ENCODE measurements at regions not wholly inside any gene's neighbourhood (a gene's known extent, or its start where the extent isn't known, plus 50 kb on each side); places are given as distances from the start of the nearest gene placed in this dataset.

DNA sequence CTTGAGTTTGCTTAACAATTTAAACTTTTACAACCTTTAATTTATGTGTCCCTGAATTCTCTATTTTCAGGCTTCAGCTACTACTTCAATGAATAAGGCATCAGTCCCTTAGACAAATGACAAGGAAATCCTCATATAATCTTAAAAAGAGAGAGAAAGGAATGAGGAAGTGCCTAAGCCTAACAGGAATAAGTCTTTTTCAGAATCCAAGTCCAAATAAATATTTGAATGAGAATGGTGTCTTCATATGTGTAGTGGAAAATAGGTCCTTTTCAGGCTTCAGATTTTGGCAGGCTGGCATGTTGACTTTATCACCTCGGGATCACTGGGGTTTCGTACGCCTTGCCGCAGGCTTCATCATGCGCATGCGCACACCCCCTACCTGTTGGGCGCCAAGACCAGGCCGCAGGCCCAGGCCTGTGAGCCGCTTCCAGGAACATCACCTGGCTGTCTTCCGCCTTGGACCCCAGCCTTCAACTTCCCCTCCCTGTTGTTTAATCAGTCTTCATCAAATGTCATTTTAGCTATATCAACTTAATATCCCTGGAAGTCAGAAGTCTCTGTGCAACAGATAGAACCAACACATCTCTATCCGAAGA, 334.5 kb downstream of the SOX2 start:
- no peak for FAIRE-seq
- DNase-seq (ENCODE audit: insufficient read length, low spot score): no peak

DNA sequence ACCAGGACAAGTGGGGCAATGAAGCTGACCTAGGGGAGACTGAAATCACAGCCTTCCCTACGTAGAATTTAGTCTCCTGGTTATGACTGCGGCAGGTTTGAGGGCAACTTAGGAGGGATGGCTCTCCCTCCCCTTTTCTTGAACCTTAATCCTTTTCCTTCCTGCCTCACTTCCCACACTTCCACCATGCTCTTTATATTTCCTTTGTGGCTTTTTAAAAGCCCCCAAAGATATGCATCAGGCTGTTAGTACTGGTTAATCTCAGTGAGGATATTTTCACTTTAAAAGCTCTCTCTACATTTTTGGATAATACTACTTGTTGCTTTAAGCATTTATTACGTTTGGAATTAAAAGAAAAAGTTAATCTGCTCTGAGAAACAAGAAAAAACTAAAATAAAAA, 339.2 kb downstream of the SOX2 start:
- DNase-seq (ENCODE audit: insufficient read length, low spot score): no peak
- no peak for FAIRE-seq

DNA sequence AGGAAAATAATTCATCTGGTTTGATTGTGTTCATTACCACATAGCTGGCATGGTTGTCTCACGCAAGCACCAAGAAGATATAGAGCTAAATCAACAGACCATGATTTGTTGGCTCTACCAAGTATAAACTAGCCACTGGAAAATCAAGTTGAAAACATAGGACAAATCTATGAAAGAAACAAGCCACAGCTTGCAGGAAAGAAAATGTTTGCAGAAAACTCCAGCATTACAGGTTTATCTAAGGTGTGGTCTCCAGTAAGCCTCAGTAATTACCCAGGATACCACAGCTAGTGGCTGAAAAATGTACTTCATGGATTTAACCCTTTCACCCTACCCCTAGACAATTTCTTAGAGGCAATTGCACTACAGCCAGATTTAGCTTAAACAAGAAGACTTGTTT, 340.6 kb downstream of the SOX2 start:
- DNase-seq (ENCODE audit: insufficient read length, low spot score) (no peak), FAIRE-seq (no peak)

DNA sequence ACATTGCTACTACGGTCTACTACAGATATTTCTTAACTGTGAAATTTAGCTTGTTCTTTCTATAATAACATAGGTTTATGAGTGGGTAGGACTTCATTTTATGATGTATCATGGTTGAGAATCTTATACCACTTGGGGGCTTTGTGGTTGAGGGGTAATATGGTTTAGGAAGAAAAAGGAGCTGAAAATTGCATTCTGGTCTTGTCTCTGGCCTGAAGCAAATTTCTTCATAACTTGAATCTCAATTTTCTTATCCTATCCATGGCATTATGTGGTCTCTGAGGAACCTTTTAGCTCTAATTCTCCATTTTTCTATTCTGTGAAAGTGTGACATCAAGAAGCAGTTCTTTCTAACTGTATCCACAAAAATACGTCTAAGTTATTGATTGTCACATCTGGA, 341.0 kb downstream of the SOX2 start:
- DNase-seq (ENCODE audit: insufficient read length, low spot score) (no peak), FAIRE-seq (no peak)

DNA sequence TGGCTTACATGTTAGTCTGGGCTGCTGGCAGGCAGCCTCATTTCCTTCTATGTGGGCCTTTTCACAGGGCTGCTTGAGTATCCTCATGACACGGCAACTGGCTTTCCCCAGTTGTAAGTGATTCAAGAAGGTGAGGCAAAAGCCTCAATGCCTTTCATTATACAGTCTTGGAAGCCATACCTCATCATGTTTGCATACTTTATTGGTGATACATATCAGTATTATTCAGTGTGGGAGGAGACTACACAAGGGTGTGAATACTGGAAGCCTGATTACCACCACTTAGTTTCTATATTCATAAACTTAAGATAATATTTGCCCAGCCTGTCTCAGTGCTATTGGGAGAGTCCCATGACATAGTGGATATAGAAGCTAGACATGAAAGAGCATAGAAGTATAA, 346.8 kb downstream of the SOX2 start:
- DNase-seq (ENCODE audit: insufficient read length, low spot score): no peak
- no peak for FAIRE-seq

DNA sequence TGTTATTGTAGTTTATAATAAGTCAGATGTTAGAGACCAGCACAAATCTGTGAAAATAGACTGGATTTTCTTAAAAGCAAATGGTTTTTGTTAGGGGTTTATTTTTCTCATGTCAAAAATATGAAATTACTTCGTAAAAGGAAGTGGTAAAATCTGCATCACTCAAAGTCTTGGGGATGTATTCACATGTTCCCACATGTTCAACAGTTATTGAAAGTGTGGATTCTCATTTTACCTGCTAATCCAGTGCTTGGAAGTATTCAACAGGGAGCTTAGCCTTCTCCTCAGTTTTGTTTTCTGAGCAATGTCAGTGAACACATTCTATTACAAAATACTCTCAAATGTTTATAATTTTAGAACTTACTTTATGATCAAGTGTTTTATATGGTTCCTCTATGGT, 352.0 kb downstream of the SOX2 start:
- FAIRE-seq (no peak), DNase-seq (ENCODE audit: insufficient read length, low spot score) (no peak)

DNA sequence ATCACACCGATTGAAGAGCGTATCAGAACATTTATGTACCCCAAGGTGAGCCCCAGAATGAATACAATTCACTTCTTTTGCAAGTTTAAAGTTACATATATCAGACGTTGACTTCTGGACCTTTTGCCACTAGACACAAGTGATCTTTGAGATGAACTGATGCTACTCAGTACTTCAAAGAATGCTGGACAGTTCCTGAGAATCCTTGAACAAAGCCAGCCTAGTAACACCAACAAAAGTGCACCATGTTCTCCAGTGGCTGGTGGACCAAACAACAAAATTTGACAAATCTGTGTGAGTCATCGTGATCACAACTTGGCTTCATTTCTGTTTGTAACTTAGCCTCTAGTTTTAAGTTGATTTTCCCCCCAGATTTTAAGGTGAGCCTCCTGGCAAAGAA, 355.7 kb downstream of the SOX2 start:
- FAIRE-seq: no peak
- no peak for DNase-seq (ENCODE audit: insufficient read length, low spot score)

DNA sequence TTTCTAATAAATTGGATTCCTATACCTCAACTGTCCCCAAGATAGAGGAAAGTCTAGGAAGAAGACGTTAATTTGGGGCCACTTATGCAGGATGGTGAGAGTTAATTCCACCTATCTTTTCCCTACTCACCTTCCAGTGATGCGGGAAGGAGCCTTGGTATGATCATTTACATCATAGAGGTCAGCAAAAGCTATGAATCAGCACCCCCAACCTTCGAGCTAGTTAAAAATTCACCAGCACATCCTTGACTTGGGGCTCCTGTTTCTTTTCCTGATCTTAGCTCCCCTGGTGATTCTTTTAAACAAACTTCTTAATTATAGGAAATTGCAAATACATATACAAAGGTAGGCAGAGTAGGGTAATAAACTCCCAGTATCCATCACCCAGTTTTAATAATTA, 366.6 kb downstream of the SOX2 start:
- DNase-seq (ENCODE audit: insufficient read length, low spot score) (no peak), FAIRE-seq (no peak)

DNA sequence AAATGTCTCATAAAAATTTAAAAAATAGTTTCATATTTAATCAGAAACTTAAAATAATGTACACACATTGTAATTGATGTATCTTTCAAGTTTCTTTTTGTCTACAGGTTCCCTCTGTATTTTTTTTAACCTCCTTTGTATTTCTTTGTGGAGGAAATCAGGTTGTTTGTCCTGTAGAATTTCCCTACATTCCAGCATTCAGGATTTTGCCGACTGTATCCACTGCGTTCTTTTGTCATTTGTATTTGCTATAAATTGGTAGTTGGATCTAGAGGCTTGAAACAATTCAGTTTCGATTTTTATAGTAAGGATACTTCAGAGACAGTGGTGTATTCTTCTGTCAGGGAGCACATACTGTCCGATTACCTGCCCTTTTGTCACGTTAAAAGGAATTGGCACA, 367.2 kb downstream of the SOX2 start:
- no peak for DNase-seq (ENCODE audit: insufficient read length, low spot score)

DNA sequence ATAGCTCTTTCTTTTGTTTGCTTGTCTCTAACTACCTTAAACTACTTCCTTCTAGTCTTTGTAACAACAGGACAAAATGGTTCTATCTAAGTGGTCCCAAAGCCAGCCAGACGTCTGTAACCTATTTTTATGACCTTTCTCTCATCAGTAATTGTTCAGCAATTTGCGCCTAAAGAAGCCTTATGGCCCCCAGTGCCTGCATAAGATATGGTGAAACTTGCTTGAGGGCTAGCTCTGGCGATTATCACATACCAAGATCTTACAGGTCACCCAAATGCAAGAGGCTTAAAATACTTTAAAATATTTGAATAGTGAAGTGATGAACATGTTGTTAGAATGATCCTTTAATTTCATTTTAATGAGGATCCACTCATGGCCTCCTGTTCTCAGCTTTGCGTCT, 369.4 kb downstream of the SOX2 start:
- DNase-seq (ENCODE audit: insufficient read length, low spot score): no peak
- no peak for FAIRE-seq

More for the DNA sequence above, 367.2 kb downstream of the SOX2 start:
- no peak for FAIRE-seq

DNA sequence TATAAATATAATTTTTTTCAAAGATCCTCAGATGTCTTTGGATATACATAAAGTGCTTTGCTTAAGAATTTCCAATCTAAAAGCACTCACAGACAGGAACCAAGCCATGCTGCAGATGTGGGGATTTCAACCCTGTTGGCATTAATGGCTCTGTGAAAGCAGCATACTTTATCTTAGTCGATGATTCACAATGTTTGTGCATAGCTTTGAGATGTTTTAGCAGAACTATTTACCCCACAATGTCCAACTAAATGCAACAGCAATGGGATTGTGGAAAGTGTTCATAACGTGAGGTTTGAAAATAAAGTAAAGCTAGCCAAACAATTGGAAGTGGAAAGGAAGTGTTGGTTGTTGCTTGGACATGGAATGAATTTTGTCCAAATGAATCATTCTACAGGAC, 371.4 kb downstream of the SOX2 start:
- DNase-seq (ENCODE audit: insufficient read length, low spot score) (no peak), FAIRE-seq (no peak)

DNA sequence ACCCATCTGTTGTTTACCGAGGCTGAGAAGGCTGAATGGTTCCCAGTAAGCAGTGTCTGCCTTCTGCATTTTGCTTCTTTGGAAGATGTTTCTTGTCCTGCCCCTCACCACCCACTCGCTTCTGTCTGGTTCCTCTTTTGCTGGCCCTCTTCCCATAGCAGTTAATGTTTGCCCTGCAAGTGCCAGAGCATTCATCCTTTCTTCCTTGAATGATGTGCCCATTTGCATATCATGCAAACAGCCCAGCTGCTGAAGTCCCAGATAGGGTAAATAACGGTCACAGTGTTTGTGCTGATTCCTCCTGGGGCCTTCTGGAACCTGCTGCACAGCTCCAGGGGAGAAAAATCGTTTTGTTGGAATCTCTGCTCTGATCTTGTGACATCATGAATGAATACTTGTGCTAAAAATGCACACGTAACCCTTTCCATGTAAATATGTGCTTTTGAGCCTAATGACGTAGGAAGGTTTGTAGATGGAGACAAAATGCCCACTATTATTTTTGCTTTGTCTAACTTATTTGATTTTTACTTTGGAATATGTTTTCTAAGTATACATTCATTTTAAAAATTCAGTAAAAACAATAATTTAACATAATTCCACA, 381.0 kb downstream of the SOX2 start:
- DNase-seq (ENCODE audit: insufficient read length, low spot score) (no peak), FAIRE-seq (no peak)

DNA sequence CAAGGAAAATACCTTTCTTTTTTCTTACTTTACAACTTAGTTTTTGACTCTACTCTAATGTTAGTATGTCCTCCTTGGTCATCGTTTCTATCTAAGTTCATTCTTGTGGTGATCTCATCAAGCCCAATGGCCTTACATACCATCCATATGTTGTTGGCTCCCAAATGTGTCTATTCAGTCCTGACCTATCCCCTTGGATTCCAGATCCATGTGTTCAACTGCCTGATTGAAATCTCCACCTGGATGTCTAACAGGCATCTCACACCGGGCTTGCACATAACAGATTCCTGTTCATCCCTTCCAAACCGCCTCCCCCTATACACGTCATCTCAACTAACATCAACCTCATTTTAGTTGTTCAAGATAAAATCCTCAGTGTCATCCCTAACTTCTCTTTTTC, 382.6 kb downstream of the SOX2 start:
- DNase-seq (ENCODE audit: insufficient read length, low spot score) (no peak), FAIRE-seq (no peak)

DNA sequence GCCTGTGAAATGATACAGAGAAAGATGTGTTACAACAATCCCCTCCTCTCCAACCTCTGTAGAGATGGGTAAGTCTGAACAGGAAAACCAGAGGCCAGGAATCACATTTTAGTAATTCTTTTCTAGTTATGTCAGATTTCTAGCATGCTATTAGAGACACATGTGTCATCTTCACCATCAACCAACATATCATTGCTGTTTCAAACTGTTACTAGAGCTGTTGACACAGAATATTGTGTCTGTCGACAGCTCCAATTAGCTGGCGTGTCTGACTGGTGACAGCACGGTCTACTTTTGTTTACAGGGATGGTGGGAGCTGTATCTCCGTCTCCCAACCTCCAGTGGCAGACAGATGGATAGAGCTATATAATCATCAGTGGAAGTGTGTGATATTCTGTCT, 393.2 kb downstream of the SOX2 start:
- DNase-seq (ENCODE audit: insufficient read length, low spot score): no peak
- no peak for FAIRE-seq

DNA sequence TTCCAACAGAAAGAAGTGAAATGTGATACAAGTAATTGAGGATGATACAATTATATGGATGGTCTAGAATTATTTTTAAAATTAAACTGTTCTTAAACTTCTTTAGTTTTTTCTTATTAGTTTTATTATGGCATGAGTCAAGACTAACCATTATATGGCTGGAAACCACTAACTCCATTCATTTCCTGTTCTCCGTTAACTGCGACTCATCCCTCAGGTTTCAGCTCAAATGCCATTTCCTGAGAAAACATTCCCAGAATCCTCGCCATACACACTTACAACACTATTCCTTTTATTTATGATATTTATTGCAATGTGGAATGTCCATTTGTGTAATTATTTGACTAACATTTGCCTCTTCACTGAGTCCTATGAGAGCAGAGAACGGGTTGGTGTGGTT, 394.1 kb downstream of the SOX2 start:
- FAIRE-seq (no peak), DNase-seq (ENCODE audit: insufficient read length, low spot score) (no peak)

DNA sequence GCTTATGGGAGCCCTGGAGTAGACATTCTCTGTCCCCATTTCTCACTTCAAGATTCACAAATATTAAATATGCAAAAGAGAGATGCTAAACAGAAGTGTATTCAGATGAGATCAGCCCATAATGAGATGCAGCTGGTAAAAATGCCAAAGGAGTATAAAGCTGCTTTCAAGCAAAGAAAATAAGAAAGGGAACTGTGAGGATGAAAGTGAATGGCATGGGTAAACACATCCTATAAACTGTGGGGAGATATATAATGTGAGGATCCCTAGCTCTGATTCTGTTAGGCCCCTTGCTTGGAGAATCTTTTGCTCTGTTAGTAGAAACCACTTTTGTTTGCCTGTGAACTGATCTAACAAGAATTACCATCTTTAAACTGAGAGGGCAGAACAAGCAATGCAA, 396.6 kb downstream of the SOX2 start:
- DNase-seq (ENCODE audit: insufficient read length, low spot score): no peak
- FAIRE-seq: no peak

DNA sequence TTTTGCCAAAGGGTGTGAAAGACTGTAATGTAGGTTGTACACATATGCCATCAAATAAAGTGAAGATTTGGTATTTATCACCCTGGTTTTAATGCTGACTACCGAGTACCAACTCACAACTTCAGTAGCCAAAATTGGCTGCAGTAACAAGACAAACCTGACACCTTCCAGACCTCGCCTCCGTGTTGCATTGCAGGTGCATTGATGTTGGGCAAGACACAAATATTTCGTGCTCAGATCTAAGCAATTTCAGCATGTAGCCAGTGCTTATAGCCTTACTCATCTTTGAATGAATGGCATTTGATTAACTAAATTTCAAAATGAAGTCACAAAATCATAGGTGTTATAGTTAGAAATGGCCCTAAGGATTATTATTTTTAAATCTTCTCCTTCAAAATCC, 400.2 kb downstream of the SOX2 start:
- DNase-seq (ENCODE audit: insufficient read length, low spot score): no peak
- no peak for FAIRE-seq

DNA sequence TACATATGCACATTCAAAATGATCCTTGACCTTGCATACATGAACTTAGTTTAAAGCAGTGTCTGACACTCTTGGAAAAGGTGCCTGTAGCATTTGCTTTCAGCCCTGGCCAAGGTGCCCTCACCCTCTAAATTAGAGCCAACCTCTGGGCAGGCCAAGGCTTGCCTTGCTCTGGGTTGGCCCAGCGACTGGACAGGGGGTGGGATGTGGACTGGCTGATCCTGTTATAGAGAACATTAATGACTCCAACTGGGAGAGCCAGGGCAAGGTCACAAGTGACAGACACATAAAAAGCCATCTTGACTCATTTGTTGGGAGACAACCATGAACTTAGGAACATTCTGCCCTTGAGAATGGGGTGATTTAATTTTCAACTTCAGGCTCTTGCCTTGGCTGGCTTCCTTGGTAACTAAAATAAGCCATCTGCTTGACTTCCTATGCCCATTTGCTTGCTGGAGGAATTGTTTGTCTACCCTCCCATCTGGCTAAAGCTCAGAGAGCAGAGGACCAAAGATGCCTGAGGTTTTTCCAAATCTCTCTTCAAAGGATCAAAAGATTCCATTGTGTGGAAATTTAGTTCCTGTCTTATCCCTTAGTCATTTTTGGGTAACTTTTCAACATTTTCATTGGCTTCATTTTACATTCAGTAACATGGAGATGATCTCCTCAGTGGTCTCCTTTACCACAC, 403.7 kb downstream of the SOX2 start:
- FAIRE-seq: no peak

DNA sequence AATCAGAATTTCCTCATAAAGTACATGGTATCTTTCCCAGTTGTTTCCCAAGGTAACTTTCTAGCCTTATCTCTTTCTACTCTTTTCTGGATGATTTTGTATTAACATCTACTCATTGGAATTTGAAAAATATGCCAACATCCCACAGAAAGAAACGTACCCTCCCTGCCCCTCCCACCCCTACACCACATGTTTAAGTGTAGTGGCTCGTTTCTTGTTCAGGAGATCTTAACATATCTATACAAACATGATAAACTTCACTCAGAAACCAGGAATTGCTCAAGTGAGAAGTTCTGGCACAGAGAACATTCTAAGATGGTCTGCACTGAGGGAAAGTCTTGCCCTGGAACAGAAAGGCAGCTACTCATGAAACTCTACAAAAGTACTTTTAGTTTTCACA, 404.7 kb downstream of the SOX2 start:
- FAIRE-seq: no peak

More for the DNA sequence above, 403.7 kb downstream of the SOX2 start:
- no peak for DNase-seq (ENCODE audit: insufficient read length, low spot score)

DNA sequence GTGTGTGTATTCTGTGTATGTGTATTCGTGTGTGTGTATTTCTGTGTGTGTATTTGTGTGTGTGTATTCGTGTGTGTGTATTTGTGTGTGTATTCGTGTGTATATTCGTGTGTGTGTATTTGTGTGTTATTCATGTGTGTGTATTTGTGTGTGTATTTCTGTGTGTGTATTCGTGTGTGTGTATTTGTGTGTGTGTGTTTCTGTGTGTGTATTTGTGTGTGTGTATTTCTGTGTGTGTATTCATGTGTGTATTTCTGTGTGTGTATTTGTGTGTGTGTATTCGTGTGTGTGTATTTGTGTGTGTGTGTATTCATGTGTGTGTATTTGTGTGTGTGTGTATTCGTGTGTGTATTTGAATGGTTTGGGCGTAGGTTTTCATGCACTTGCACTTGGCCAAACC, 405.4 kb downstream of the SOX2 start:
- DNase-seq (ENCODE audit: insufficient read length, low spot score) (no peak), FAIRE-seq (peak; percentile 98)

More for the DNA sequence above, 404.7 kb downstream of the SOX2 start:
- no peak for DNase-seq (ENCODE audit: insufficient read length, low spot score)

DNA sequence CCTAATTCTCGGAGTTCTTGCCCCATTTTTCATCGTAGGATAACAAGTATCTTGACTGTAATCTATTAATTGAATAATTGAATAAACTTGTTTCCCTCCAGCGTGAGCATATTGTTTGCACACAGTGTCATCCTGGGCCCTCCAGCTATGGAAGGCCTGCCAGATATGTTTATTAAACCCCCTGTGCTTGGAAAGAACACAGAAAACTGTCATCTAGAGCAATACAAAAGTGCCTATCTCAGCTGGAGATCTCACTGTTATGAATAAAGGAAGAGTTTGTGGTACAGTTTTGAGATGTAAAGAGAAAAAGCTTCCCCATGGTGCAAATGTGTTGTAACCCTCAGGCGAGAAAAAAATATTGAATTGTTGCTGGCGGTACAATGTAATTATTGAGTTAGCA, 405.9 kb downstream of the SOX2 start:
- DNase-seq (ENCODE audit: insufficient read length, low spot score) (no peak), FAIRE-seq (no peak)

DNA sequence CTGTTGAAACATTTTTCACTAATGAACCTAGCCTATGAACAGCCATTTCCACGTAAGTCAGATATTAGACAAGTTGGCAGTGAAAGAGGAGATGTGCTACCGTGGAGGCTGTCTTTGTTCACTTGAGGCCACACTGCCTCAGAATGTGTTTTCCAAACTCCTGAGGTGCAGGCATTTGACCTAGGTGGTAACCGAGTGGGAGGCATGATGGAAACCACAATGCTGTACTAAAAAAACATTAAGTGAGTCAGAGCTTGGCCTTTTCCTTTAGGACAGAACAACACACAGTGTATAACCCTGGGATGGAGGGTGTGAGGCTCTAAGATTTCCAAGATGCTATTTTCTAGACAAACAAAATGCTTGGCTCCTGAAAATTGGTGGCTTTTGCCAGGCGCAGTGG, 406.3 kb downstream of the SOX2 start:
- FAIRE-seq: no peak
- no peak for DNase-seq (ENCODE audit: insufficient read length, low spot score)
